Breast epithelium (tissue), 3 donors: ENCODE measurements at regions not wholly inside any gene's neighbourhood (a gene's known extent, or its start where the extent isn't known, plus 50 kb on each side); places are given as distances from the start of the nearest gene placed in this dataset.

Experiments used
- CTCF ChIP-seq, 3 donors: fragments of 450-650 bp; IDR thresholded peaks; one replicate each; pipeline ENCODE4 v1.5.1; 2016 to 2017; ENCODE audit warnings: antibody characterized with exemption in 3 of 3, mild to moderate bottlenecking in 3 of 3, moderate library complexity in 3 of 3
- POLR2A ChIP-seq: fragments of 450-650 bp; IDR thresholded peaks from one replicate; pipeline ENCODE4 v1.6.1; 2016; ENCODE audit warnings: antibody characterized with exemption, mild to moderate bottlenecking, moderate library complexity
- POLR2AphosphoS5 ChIP-seq, 3 donors: sonication (generic); formaldehyde crosslinking; IDR thresholded peaks; one replicate each; pipeline ENCODE4 v1.6.1; 2017; ENCODE audit warnings: antibody characterized with exemption in 3 of 3

DNA sequence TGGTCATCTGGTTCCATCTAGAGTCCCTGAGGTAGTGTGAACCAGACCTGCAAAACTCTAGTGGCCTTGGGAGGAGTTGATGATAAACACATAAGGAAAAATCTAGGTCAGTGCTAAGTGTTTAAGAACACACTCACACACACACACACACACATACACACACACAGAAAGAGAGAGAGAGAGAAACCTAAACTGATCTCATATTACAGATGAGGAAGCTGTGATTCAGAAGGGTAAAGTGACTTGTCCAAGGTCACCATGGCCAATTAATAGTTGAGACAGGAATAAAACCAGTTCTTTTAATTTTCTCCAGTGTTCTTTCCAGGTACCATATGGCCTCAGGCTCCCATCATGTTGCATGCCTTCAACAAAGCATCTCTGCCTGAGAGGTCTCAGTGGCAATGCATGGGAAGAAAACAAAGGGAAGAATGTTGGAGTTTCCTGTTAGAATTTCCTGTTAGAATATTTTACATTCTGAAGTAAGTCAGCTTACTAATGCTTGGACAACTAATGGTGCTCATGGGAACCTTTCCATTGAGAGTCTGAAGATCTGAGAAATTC, 77.3 kb upstream of the TSPAN2 start:
- TF ChIP-seq CTCF (IDR thresholded peaks at IDR 0.05): no peak
- TF ChIP-seq POLR2A: no peak
- no peak for TF ChIP-seq POLR2AphosphoS5 (IDR thresholded peaks at IDR 0.05)
